ENCODE measurements at regions not wholly inside any gene's neighbourhood (a gene's known extent, or its start where the extent isn't known, plus 50 kb on each side); places are given as distances from the start of the nearest gene placed in this dataset.

DNA sequence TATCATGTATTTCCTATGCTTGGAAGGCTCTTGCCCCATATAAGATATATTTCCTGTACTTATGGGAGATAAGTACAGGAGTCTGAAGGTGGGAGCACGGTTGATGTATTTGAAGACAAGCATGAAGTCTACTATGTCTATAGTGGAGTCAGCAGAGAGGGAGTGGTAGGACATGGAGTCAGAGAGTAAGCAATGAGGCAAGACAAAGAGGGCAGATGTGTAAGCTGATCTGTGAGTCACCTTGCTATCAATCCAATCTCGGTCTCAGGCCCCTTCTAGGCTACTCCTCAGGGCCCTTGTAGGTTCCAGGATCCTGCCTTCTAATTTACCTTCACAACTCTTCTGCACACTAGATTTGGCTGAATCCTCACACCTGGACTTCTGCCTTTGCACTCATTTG lies 105.5 kb downstream of the MACIR start:
- DNase-seq (ENCODE audit: extremely low spot score in 2 of 2): no peak
- Histone ChIP-seq H3K4me1 (no peaks in the 10 kb centered on the region), H3K9me3 (no peaks in the 10 kb centered on the region), H3K27me3 (no peaks in the 10 kb centered on the region), H3K27ac (no peak overlapping the region), H3K4me3 (no peak overlapping the region), H3K36me3 (no peaks in the 10 kb centered on the region)
- intact Hi-C loops (cut with DNase I): no loop called here
- TF ChIP-seq, protein P1, sequence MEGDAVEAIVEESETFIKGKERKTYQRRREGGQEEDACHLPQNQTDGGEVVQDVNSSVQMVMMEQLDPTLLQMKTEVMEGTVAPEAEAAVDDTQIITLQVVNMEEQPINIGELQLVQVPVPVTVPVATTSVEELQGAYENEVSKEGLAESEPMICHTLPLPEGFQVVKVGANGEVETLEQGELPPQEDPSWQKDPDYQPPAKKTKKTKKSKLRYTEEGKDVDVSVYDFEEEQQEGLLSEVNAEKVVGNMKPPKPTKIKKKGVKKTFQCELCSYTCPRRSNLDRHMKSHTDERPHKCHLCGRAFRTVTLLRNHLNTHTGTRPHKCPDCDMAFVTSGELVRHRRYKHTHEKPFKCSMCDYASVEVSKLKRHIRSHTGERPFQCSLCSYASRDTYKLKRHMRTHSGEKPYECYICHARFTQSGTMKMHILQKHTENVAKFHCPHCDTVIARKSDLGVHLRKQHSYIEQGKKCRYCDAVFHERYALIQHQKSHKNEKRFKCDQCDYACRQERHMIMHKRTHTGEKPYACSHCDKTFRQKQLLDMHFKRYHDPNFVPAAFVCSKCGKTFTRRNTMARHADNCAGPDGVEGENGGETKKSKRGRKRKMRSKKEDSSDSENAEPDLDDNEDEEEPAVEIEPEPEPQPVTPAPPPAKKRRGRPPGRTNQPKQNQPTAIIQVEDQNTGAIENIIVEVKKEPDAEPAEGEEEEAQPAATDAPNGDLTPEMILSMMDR (IDR thresholded peaks at IDR 0.05): no peak
- TF ChIP-seq POLR2A (IDR thresholded peaks at IDR 0.05): no peak
- TF ChIP-seq POLR2AphosphoS5 (IDR thresholded peaks at IDR 0.05; ENCODE audit: insufficient read depth in 1 of 2, low read depth in 1 of 2): no peak

DNA sequence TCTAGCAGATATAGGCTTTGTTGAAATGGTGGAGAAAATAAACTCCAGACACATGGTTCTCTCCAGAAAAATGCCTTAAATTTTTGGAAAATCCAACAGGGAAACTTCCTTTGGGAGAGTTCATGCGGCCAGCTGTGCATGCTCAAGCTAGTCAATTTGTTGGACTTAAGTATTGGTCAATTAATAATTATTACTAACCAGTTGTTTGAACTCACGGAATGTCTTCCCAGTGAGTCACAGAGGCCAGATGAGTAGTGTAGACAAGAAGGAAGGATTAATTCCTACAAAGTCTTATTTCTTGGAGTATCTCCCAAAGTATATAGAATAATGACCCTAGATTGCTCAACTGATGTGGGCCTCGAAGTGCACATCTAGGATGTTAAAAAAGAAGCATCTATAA lies 103.6 kb downstream of the MACIR start:
- Histone ChIP-seq H3K27ac (no peak overlapping the region), H3K4me3 (no peak overlapping the region), H3K9me3 (no peaks in the 10 kb centered on the region), H3K36me3 (no peaks in the 10 kb centered on the region), H3K4me1 (no peaks in the 10 kb centered on the region), H3K27me3 (no peaks in the 10 kb centered on the region)
- DNase-seq (ENCODE audit: extremely low spot score in 2 of 2): no peak
- intact Hi-C loops (cut with DNase I): no loop called here
- TF ChIP-seq, protein P1 (IDR thresholded peaks at IDR 0.05): no peak
- TF ChIP-seq POLR2AphosphoS5 (IDR thresholded peaks at IDR 0.05; ENCODE audit: insufficient read depth in 1 of 2, low read depth in 1 of 2) (no peak), POLR2A (IDR thresholded peaks at IDR 0.05) (no peak)

DNA sequence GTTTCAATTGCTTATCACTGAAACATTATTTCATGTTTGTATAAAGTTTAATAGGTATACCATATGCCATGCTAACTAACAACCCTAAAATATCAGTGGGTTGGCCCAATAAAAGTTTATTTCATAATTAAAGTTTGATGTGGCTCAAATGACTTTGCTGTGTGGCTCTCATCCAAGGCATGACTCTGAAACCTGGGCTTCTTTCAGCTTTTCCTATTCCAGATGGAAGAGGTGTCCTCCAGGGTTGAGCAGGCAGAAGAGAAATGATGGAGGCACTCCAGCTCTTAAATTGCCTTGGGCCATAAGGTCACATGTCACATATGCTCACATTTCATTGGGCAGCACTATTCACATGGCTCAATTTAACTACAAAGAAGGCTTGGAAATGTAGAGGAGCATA lies 101.9 kb downstream of the MACIR start:
- Histone ChIP-seq H3K4me3 (no peak overlapping the region), H3K36me3 (no peaks in the 10 kb centered on the region), H3K4me1 (no peaks in the 10 kb centered on the region), H3K9me3 (no peaks in the 10 kb centered on the region), H3K27me3 (no peaks in the 10 kb centered on the region), H3K27ac (no peak overlapping the region)
- TF ChIP-seq, protein P1 (IDR thresholded peaks at IDR 0.05): no peak
- TF ChIP-seq POLR2A (IDR thresholded peaks at IDR 0.05) (no peak), POLR2AphosphoS5 (IDR thresholded peaks at IDR 0.05; ENCODE audit: insufficient read depth in 1 of 2, low read depth in 1 of 2) (no peak)
- no peak for DNase-seq (ENCODE audit: extremely low spot score in 2 of 2)
- intact Hi-C loops (cut with DNase I): no loop called here

DNA sequence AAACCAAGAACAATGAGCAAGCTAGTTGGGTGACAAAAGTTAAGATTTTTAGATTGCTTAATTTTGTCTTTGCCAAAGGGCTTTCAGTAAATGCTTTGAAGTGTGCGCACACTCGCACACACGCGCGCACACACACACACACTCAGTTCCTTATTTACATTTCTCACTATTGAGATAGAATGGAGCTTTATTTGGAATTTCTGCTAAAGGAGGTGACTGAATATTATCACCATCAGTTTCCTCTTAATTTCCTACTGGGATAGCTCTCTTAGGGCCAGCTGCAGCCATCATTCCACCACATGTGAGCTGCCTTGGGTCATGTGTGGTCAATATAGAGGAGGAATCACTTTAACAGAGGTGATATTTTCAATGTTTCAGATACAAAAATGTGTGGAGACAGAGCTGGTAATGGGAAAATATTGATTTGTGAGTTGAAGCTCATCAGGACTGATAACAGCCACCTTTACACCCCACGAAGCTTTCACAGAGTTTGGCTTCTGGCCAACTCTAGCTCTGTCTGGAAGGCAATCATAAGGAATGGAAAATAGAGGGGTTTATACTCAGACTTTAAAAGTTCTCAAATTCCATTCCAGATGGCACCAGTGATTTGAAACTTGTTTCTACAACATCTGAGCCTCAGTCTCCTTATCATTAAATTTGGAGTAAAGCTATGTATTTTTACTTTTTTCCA lies 99.9 kb downstream of the MACIR start:
- no peak for DNase-seq (ENCODE audit: extremely low spot score in 2 of 2)
- Histone ChIP-seq H3K4me1 (no peaks in the 10 kb centered on the region), H3K4me3 (no peak overlapping the region), H3K9me3 (no peaks in the 10 kb centered on the region), H3K36me3 (no peaks in the 10 kb centered on the region), H3K27ac (no peak overlapping the region), H3K27me3 (no peaks in the 10 kb centered on the region)
- intact Hi-C loops (cut with DNase I): no loop called here
- TF ChIP-seq POLR2A (IDR thresholded peaks at IDR 0.05) (no peak), POLR2AphosphoS5 (IDR thresholded peaks at IDR 0.05; ENCODE audit: insufficient read depth in 1 of 2, low read depth in 1 of 2) (no peak)
- TF ChIP-seq, protein P1 (IDR thresholded peaks at IDR 0.05): no peak

GRCh38 chr5:103357636-103358035 lies 99.1 kb downstream of the MACIR start:
- TF ChIP-seq, protein P1 (IDR thresholded peaks at IDR 0.05): no peak
- TF ChIP-seq POLR2AphosphoS5 (IDR thresholded peaks at IDR 0.05; ENCODE audit: insufficient read depth in 1 of 2, low read depth in 1 of 2) (no peak), POLR2A (IDR thresholded peaks at IDR 0.05) (no peak)
- H3K27me3 ChIP-seq: no peaks in the 10 kb centered on the region
- intact Hi-C loops (cut with DNase I): no loop called here
- H3K4me1 ChIP-seq: no peaks in the 10 kb centered on the region
- H3K9me3 ChIP-seq: no peaks in the 10 kb centered on the region
- H3K27ac ChIP-seq: no peak overlapping the region
- no peak overlapping the region for H3K4me3 ChIP-seq
- DNase-seq (ENCODE audit: extremely low spot score in 2 of 2): no peak
- H3K36me3 ChIP-seq: no peaks in the 10 kb centered on the region
